ENCODE measurements at regions not wholly inside any gene's neighbourhood (a gene's known extent, or its start where the extent isn't known, plus 50 kb on each side); places are given as distances from the start of the nearest gene placed in this dataset.

- Mint-ChIP-seq H3K27me3 (no peaks in the 10 kb centered on the region), H3K9me3 (no peaks in the 10 kb centered on the region), H3K4me3 (peak overlapping the region in 6 of 8 donors; percentile 39 to 69 (median 50)), H3K4me1 (peaks cover 18 to 26% (median 21%) of the 10 kb centered on the region in 4 donors), H3K36me3 (no peaks in the 10 kb centered on the region), H3K27ac (peak overlapping the region in 4 of 7 donors; percentile 53 to 78 (median 65))
- intact Hi-C loops (cut with micrococcal nuclease) = loop anchor here (5.0 kb wide), 1 partner anchor 247 kb away; the partner anchor contains the start of gene RASA1
- ChIA-PET CTCF (ENCODE audit: partially characterized antibody) (interaction anchor here (0.7 to 1.5 kb wide), 4 partner anchors 9 to 380 kb away, joined by 3 to 5 read pairs (median 4); no protein-coding TSS in a partner anchor), POLR2A (ENCODE audit: partially characterized antibody) (interaction anchor here (1.3 kb wide), 1 partner anchor 380 kb away, joined by 3 read pairs; no protein-coding TSS in a partner anchor)
- H3K4me1 ChIP-seq (ENCODE audit: insufficient read depth, low read length) = peaks cover 19% of the 10 kb centered on the region
- no peaks in the 10 kb centered on the region for H3K27me3 ChIP-seq (ENCODE audit: insufficient read depth, low read length)
- DNase-seq = peak in 4 of 5 donors; percentile 14 to 36 (median 24)
- no peak overlapping the region for H3K27ac ChIP-seq (ENCODE audit: low read depth, low read length)
- H3K4me3 ChIP-seq (ENCODE audit: low read length in 2 of 2) = no peak overlapping the region
- no peaks in the 10 kb centered on the region for H3K36me3 ChIP-seq (ENCODE audit: insufficient read depth, low read length)
- H3K9me3 ChIP-seq (ENCODE audit: control insufficient read depth in 1 of 2, low read length in 2 of 2) = no peaks in the 10 kb centered on the region
Observed at GRCh38 chr5:87020099-87020934, 247.4 kb upstream of the RASA1 start.

GRCh38 chr5:87022415-87022814, 245.3 kb upstream of the RASA1 start:
- Mint-ChIP-seq H3K27me3 (no peaks in the 10 kb centered on the region), H3K27ac (no peak overlapping the region), H3K9me3 (no peaks in the 10 kb centered on the region), H3K4me3 (peak overlapping the region in 1 of 8 donors; percentile 2), H3K36me3 (no peaks in the 10 kb centered on the region), H3K4me1 (peaks cover 19 to 27% (median 23%) of the 10 kb centered on the region in 4 donors)
- ChIA-PET POLR2A (ENCODE audit: partially characterized antibody) (no interaction called here), CTCF (ENCODE audit: partially characterized antibody) (no interaction called here)
- intact Hi-C loops (cut with micrococcal nuclease) = loop anchor here (5.0 kb wide), 1 partner anchor 245 kb away; the partner anchor contains the start of gene RASA1
- Histone ChIP-seq H3K27ac (ENCODE audit: low read depth, low read length) (no peak overlapping the region), H3K36me3 (ENCODE audit: insufficient read depth, low read length) (no peaks in the 10 kb centered on the region), H3K4me1 (ENCODE audit: insufficient read depth, low read length) (peaks cover 19% of the 10 kb centered on the region), H3K4me3 (ENCODE audit: low read length in 2 of 2) (no peak overlapping the region), H3K27me3 (ENCODE audit: insufficient read depth, low read length) (no peaks in the 10 kb centered on the region), H3K9me3 (ENCODE audit: control insufficient read depth in 1 of 2, low read length in 2 of 2) (no peaks in the 10 kb centered on the region)
- no peak for DNase-seq

GRCh38 chr5:87027570-87027969, 240.1 kb upstream of the RASA1 start:
- ChIA-PET CTCF (ENCODE audit: partially characterized antibody) (interaction anchor here (1.5 kb wide), 1 partner anchor 373 kb away, joined by 3 read pairs; no protein-coding TSS in a partner anchor), POLR2A (ENCODE audit: partially characterized antibody) (no interaction called here)
- Histone ChIP-seq H3K9me3 (ENCODE audit: control insufficient read depth in 1 of 2, low read length in 2 of 2) (no peaks in the 10 kb centered on the region), H3K27me3 (ENCODE audit: insufficient read depth, low read length) (no peaks in the 10 kb centered on the region), H3K4me1 (ENCODE audit: insufficient read depth, low read length) (no peaks in the 10 kb centered on the region), H3K27ac (ENCODE audit: low read depth, low read length) (no peak overlapping the region), H3K36me3 (ENCODE audit: insufficient read depth, low read length) (no peaks in the 10 kb centered on the region), H3K4me3 (ENCODE audit: low read length in 2 of 2) (no peak overlapping the region)
- H3K4me3 Mint-ChIP-seq = peak overlapping the region in 1 of 8 donors; percentile 27
- H3K27ac Mint-ChIP-seq = peak overlapping the region in 1 of 7 donors; percentile 7
- H3K27me3 Mint-ChIP-seq = no peaks in the 10 kb centered on the region
- H3K9me3 Mint-ChIP-seq = no peaks in the 10 kb centered on the region
- H3K4me1 Mint-ChIP-seq = peaks cover 13 to 20% (median 14%) of the 10 kb centered on the region in 4 donors
- H3K36me3 Mint-ChIP-seq = no peaks in the 10 kb centered on the region
- intact Hi-C loops (cut with micrococcal nuclease) = no loop called here
- no peak for DNase-seq

- peaks cover 7% of the 10 kb centered on the region for H3K4me1 ChIP-seq (ENCODE audit: insufficient read depth, low read length)
- H3K4me1 Mint-ChIP-seq = peaks cover 20 to 33% (median 26%) of the 10 kb centered on the region in 4 donors
- intact Hi-C loops (cut with micrococcal nuclease) = no loop called here
- CTCF ChIA-PET (ENCODE audit: partially characterized antibody) = no interaction called here
- no peaks in the 10 kb centered on the region for H3K27me3 ChIP-seq (ENCODE audit: insufficient read depth, low read length)
- no peaks in the 10 kb centered on the region for H3K9me3 Mint-ChIP-seq
- no peak overlapping the region for H3K27ac ChIP-seq (ENCODE audit: low read depth, low read length)
- no peaks in the 10 kb centered on the region for H3K36me3 ChIP-seq (ENCODE audit: insufficient read depth, low read length)
- no peaks in the 10 kb centered on the region for H3K27me3 Mint-ChIP-seq
- no peak overlapping the region for H3K4me3 Mint-ChIP-seq
- no peak overlapping the region for H3K27ac Mint-ChIP-seq
- no peaks in the 10 kb centered on the region for H3K36me3 Mint-ChIP-seq
- H3K4me3 ChIP-seq (ENCODE audit: low read length in 2 of 2) = no peak overlapping the region
- POLR2A ChIA-PET (ENCODE audit: partially characterized antibody) = no interaction called here
- no peak for DNase-seq
- no peaks in the 10 kb centered on the region for H3K9me3 ChIP-seq (ENCODE audit: control insufficient read depth in 1 of 2, low read length in 2 of 2)
Observed at GRCh38 chr5:87029951-87030350, 237.7 kb upstream of the RASA1 start.

- no peaks in the 10 kb centered on the region for H3K36me3 ChIP-seq (ENCODE audit: insufficient read depth, low read length)
- no peaks in the 10 kb centered on the region for H3K27me3 Mint-ChIP-seq
- CTCF ChIA-PET (ENCODE audit: partially characterized antibody) = interaction anchor here (1.1 kb wide), 1 partner anchor 14 kb away, joined by 3 read pairs; no protein-coding TSS in a partner anchor
- POLR2A ChIA-PET (ENCODE audit: partially characterized antibody) = no interaction called here
- H3K4me1 ChIP-seq (ENCODE audit: insufficient read depth, low read length) = peaks cover 12% of the 10 kb centered on the region
- no peaks in the 10 kb centered on the region for H3K36me3 Mint-ChIP-seq
- H3K9me3 ChIP-seq (ENCODE audit: control insufficient read depth in 1 of 2, low read length in 2 of 2) = no peaks in the 10 kb centered on the region
- H3K27ac Mint-ChIP-seq = no peak overlapping the region
- H3K4me1 Mint-ChIP-seq = peaks cover 26 to 40% (median 33%) of the 10 kb centered on the region in 4 donors
- no peaks in the 10 kb centered on the region for H3K27me3 ChIP-seq (ENCODE audit: insufficient read depth, low read length)
- H3K4me3 Mint-ChIP-seq = no peak overlapping the region
- H3K9me3 Mint-ChIP-seq = no peaks in the 10 kb centered on the region
- intact Hi-C loops (cut with micrococcal nuclease) = no loop called here
- no peak overlapping the region for H3K4me3 ChIP-seq (ENCODE audit: low read length in 2 of 2)
- no peak for DNase-seq
- H3K27ac ChIP-seq (ENCODE audit: low read depth, low read length) = no peak overlapping the region
Observed at GRCh38 chr5:87030699-87031098, 237.0 kb upstream of the RASA1 start.

- H3K4me1 ChIP-seq (ENCODE audit: insufficient read depth, low read length) = peaks cover 12% of the 10 kb centered on the region
- no peak overlapping the region for H3K4me3 ChIP-seq (ENCODE audit: low read length in 2 of 2)
- POLR2A ChIA-PET (ENCODE audit: partially characterized antibody) = interaction anchor here (0.6 kb wide), 1 partner anchor 405 kb away, joined by 3 read pairs; no protein-coding TSS in a partner anchor
- Mint-ChIP-seq H3K4me3 (peak overlapping the region in 2 of 8 donors; percentile 18 to 42), H3K27me3 (no peaks in the 10 kb centered on the region), H3K36me3 (no peaks in the 10 kb centered on the region), H3K27ac (peak overlapping the region in 1 of 7 donors; percentile 9), H3K9me3 (peaks cover 0 to 5% (median 0%) of the 10 kb centered on the region in 8 donors), H3K4me1 (peaks cover 14 to 27% (median 20%) of the 10 kb centered on the region in 4 donors)
- CTCF ChIA-PET (ENCODE audit: partially characterized antibody) = interaction anchor here (1.1 to 1.4 kb wide), 2 partner anchors 9 to 21 kb away, joined by 4 read pairs; no protein-coding TSS in a partner anchor
- no peak for DNase-seq
- no peaks in the 10 kb centered on the region for H3K9me3 ChIP-seq (ENCODE audit: control insufficient read depth in 1 of 2, low read length in 2 of 2)
- no peaks in the 10 kb centered on the region for H3K36me3 ChIP-seq (ENCODE audit: insufficient read depth, low read length)
- H3K27me3 ChIP-seq (ENCODE audit: insufficient read depth, low read length) = no peaks in the 10 kb centered on the region
- intact Hi-C loops (cut with micrococcal nuclease) = no loop called here
- no peak overlapping the region for H3K27ac ChIP-seq (ENCODE audit: low read depth, low read length)
Observed at GRCh38 chr5:87034557-87034956, 233.1 kb upstream of the RASA1 start.

- ChIA-PET CTCF (ENCODE audit: partially characterized antibody) (interaction anchor here (1.0 kb wide), 1 partner anchor 8 kb away, joined by 4 read pairs; no protein-coding TSS in a partner anchor), POLR2A (ENCODE audit: partially characterized antibody) (no interaction called here)
- intact Hi-C loops (cut with micrococcal nuclease) = no loop called here
- Histone ChIP-seq H3K4me3 (ENCODE audit: low read length in 2 of 2) (no peak overlapping the region), H3K36me3 (ENCODE audit: insufficient read depth, low read length) (no peaks in the 10 kb centered on the region), H3K27ac (ENCODE audit: low read depth, low read length) (no peak overlapping the region), H3K9me3 (ENCODE audit: control insufficient read depth in 1 of 2, low read length in 2 of 2) (no peaks in the 10 kb centered on the region), H3K4me1 (ENCODE audit: insufficient read depth, low read length) (no peaks in the 10 kb centered on the region), H3K27me3 (ENCODE audit: insufficient read depth, low read length) (no peaks in the 10 kb centered on the region)
- Mint-ChIP-seq H3K27ac (no peak overlapping the region), H3K4me1 (peaks cover 7 to 14% (median 10%) of the 10 kb centered on the region in 4 donors), H3K36me3 (peaks cover 0 to 8% of the 10 kb centered on the region in 2 donors), H3K27me3 (no peaks in the 10 kb centered on the region), H3K9me3 (peaks cover 0 to 13% (median 6%) of the 10 kb centered on the region in 8 donors), H3K4me3 (no peak overlapping the region)
- DNase-seq = no peak
Observed at GRCh38 chr5:87042554-87042953, 225.1 kb upstream of the RASA1 start.

Data from CD4-positive, alpha-beta memory T cell (primary cell).